HFFc6 (cell line): ENCODE measurements at regions not wholly inside any gene's neighbourhood (a gene's known extent, or its start where the extent isn't known, plus 50 kb on each side); places are given as distances from the start of the nearest gene placed in this dataset.

Source experiments
- DNase-seq: peaks from one replicate; pipeline ENCODE4 v3.0.0-alpha.2; 2018
- H3K27ac Mint-ChIP-seq: 2 replicates; pipeline ENCODE4 v1.8.0; 2020; ENCODE audit warnings: mild to moderate bottlenecking, mixed read lengths
- H3K27me3 Mint-ChIP-seq: 2 replicates; pipeline ENCODE4 v1.8.0; 2021; ENCODE audit warnings: mild to moderate bottlenecking, moderate library complexity, mixed read lengths; ENCODE audit not compliant: insufficient read depth
- H3K36me3 Mint-ChIP-seq: 2 replicates; pipeline ENCODE4 v1.8.0; 2021; ENCODE audit warnings: low read depth, mixed read lengths
- H3K4me1 Mint-ChIP-seq: 2 replicates; pipeline ENCODE4 v1.8.0; 2020; ENCODE audit warnings: low read depth, mixed read lengths
- H3K4me3 Mint-ChIP-seq: 2 replicates; pipeline ENCODE4 v1.8.0; 2020; ENCODE audit warnings: mild to moderate bottlenecking, moderate library complexity, mixed read lengths
- H3K9me3 Mint-ChIP-seq: 2 replicates; pipeline ENCODE4 v1.8.0; 2020; ENCODE audit warnings: mild to moderate bottlenecking, mixed read lengths
- TF ChIP-seq, protein P1 (sequence below): fragments of 200-600 bp; sonication (generic); IDR thresholded peaks from 2 replicates; pipeline ENCODE4 v1.5.0; 2021; ENCODE audit warnings: antibody characterized with exemption, mild to moderate bottlenecking

GRCh38 chr19:30675086-30675485 lies 302.9 kb downstream of the ZNF536 start:
- no peaks in the 10 kb centered on the region for H3K9me3 Mint-ChIP-seq

GRCh38 chr19:30674656-30675055 lies 302.5 kb downstream of the ZNF536 start:
- Mint-ChIP-seq H3K9me3 (no peaks in the 10 kb centered on the region), H3K4me1 (no peaks in the 10 kb centered on the region), H3K36me3 (no peaks in the 10 kb centered on the region), H3K27ac (no peak overlapping the region), H3K4me3 (no peak overlapping the region), H3K27me3 (peaks cover 25% of the 10 kb centered on the region)
- DNase-seq: no peak
- TF ChIP-seq, protein P1, sequence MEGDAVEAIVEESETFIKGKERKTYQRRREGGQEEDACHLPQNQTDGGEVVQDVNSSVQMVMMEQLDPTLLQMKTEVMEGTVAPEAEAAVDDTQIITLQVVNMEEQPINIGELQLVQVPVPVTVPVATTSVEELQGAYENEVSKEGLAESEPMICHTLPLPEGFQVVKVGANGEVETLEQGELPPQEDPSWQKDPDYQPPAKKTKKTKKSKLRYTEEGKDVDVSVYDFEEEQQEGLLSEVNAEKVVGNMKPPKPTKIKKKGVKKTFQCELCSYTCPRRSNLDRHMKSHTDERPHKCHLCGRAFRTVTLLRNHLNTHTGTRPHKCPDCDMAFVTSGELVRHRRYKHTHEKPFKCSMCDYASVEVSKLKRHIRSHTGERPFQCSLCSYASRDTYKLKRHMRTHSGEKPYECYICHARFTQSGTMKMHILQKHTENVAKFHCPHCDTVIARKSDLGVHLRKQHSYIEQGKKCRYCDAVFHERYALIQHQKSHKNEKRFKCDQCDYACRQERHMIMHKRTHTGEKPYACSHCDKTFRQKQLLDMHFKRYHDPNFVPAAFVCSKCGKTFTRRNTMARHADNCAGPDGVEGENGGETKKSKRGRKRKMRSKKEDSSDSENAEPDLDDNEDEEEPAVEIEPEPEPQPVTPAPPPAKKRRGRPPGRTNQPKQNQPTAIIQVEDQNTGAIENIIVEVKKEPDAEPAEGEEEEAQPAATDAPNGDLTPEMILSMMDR: no peak

More at GRCh38 chr19:30675086-30675485, 302.9 kb downstream of the ZNF536 start:
- no peak for DNase-seq
- Mint-ChIP-seq H3K36me3 (no peaks in the 10 kb centered on the region), H3K27me3 (peaks cover 25% of the 10 kb centered on the region), H3K4me1 (no peaks in the 10 kb centered on the region), H3K27ac (no peak overlapping the region), H3K4me3 (no peak overlapping the region)
- TF ChIP-seq, protein P1: no peak

DNA sequence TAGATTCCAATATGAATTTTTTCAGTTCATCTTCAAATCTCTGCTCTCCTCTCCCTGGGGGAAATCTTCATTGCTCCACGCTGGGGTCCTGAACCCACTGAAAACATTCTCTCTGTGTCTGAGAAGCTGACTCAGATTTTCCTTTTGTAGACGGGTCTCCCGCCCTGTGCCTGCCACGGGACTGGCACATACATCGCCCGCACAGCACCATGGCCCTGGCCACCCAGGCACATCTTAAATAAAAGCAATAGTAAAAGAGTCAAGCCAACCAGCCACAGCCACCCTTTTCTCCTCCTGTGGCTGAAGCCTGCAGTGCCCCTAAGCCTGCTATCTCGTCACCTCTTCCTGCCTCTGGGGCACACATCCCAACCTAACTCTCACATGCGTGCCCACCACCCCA lies 301.2 kb downstream of the ZNF536 start:
- H3K36me3 Mint-ChIP-seq: no peaks in the 10 kb centered on the region
- no peak for DNase-seq
- H3K9me3 Mint-ChIP-seq: no peaks in the 10 kb centered on the region
- TF ChIP-seq, protein P1: no peak
- peaks cover 24% of the 10 kb centered on the region for H3K27me3 Mint-ChIP-seq
- no peak overlapping the region for H3K27ac Mint-ChIP-seq
- H3K4me3 Mint-ChIP-seq: no peak overlapping the region
- no peaks in the 10 kb centered on the region for H3K4me1 Mint-ChIP-seq

DNA sequence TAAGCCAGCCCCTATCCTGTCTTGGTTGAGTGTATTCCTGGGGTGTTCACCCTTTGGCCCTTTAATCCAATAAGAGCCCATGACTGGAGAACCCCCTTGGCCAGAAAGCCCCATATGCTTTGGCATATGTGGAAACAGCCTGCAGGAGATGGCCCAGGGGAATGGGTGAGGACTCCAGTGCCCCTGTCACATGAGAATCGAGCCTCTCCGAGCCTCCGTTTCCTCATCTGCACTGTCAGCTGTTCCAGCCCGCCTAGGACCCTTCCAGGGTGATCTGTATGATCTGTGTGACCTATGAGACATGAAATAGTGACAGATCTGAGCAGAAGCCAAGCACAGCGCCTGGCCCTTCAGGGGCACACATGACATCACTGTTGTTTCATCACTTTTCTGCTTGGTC lies 300.7 kb downstream of the ZNF536 start:
- Mint-ChIP-seq H3K4me1 (no peaks in the 10 kb centered on the region), H3K36me3 (no peaks in the 10 kb centered on the region), H3K27ac (no peak overlapping the region), H3K4me3 (no peak overlapping the region), H3K9me3 (no peaks in the 10 kb centered on the region), H3K27me3 (peaks cover 24% of the 10 kb centered on the region)
- DNase-seq: no peak
- TF ChIP-seq, protein P1: no peak

DNA sequence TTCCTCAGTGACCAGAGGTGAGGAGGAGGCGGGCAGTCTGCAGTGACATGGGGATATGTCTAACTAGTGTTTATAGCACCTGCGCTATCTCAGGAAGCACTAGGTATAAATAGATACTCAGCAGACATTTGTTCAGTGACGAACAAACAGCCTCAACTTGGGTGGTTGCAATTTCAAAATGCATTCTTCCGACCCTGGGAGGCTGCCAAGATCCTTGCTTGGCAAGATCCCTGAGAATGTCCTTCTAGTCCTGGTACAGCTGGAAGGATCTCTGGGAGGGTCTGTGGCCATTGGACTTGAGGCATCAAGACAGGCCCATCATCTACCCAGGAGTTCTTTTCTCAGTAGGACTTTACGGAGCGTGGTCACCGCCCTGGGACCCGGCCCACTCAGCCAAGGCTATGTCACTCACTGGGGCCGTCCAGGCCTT lies 299.5 kb downstream of the ZNF536 start:
- Mint-ChIP-seq H3K9me3 (no peaks in the 10 kb centered on the region), H3K4me1 (no peaks in the 10 kb centered on the region), H3K4me3 (no peak overlapping the region), H3K36me3 (no peaks in the 10 kb centered on the region), H3K27ac (no peak overlapping the region), H3K27me3 (peaks cover 19% of the 10 kb centered on the region)
- no peak for DNase-seq
- TF ChIP-seq, protein P1: no peak

GRCh38 chr19:30671367-30671619 lies 299.1 kb downstream of the ZNF536 start:
- no peak for DNase-seq
- H3K4me3 Mint-ChIP-seq: no peak overlapping the region
- H3K36me3 Mint-ChIP-seq: no peaks in the 10 kb centered on the region
- H3K9me3 Mint-ChIP-seq: no peaks in the 10 kb centered on the region
- TF ChIP-seq, protein P1: no peak
- H3K4me1 Mint-ChIP-seq: no peaks in the 10 kb centered on the region
- H3K27ac Mint-ChIP-seq: no peak overlapping the region
- peaks cover 19% of the 10 kb centered on the region for H3K27me3 Mint-ChIP-seq
